Fibroblast of mammary gland (primary cell): ENCODE measurements at regions not wholly inside any gene's neighbourhood (a gene's known extent, or its start where the extent isn't known, plus 50 kb on each side); places are given as distances from the start of the nearest gene placed in this dataset.

Source experiments
- DNase-seq: peaks from one replicate; pipeline ENCODE4 v3.0.0-alpha.2; 2010; ENCODE audit warnings: low read depth
- H3K4me3 ChIP-seq: 2 replicates; pipeline ENCODE4 v1.5.1; 2011; ENCODE audit warnings: low read depth, mild to moderate bottlenecking, low read length, moderate library complexity; ENCODE audit not compliant: control insufficient read depth
- TF ChIP-seq, protein P1 (sequence below): conservative IDR thresholded peaks from 2 replicates; pipeline ENCODE4 v1.5.1; 2011; ENCODE audit warnings: low read depth, low read length, inconsistent platforms; ENCODE audit not compliant: control insufficient read depth, insufficient read depth

- no peak overlapping the region for H3K4me3 ChIP-seq
- TF ChIP-seq, protein P1, sequence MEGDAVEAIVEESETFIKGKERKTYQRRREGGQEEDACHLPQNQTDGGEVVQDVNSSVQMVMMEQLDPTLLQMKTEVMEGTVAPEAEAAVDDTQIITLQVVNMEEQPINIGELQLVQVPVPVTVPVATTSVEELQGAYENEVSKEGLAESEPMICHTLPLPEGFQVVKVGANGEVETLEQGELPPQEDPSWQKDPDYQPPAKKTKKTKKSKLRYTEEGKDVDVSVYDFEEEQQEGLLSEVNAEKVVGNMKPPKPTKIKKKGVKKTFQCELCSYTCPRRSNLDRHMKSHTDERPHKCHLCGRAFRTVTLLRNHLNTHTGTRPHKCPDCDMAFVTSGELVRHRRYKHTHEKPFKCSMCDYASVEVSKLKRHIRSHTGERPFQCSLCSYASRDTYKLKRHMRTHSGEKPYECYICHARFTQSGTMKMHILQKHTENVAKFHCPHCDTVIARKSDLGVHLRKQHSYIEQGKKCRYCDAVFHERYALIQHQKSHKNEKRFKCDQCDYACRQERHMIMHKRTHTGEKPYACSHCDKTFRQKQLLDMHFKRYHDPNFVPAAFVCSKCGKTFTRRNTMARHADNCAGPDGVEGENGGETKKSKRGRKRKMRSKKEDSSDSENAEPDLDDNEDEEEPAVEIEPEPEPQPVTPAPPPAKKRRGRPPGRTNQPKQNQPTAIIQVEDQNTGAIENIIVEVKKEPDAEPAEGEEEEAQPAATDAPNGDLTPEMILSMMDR, result no peak
- no peak for DNase-seq
Observed at GRCh38 chrX:140933874-140934655, 68.3 kb upstream of the SPANXB1 start.

DNA sequence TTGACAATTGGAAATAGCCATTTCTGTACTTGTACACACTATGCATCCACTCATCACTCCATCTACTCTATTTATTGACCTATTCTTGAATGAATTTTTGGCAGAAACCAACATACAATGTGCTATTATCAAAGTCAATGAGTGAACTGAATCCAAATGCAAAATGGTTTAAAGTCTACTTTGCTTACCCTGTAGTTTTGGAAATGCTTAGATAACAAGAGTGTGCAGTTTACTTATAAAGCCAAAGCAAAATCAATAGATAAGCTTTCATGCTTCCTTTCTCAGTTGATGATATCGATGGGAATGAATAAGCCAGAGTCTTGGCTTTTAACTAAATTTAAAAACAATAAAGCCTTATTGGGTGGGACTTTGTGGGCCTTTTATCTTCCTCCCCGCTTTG, 58.9 kb upstream of the SPANXB1 start:
- DNase-seq, result no peak
- H3K4me3 ChIP-seq, result no peak overlapping the region
- TF ChIP-seq, protein P1, result no peak

DNA sequence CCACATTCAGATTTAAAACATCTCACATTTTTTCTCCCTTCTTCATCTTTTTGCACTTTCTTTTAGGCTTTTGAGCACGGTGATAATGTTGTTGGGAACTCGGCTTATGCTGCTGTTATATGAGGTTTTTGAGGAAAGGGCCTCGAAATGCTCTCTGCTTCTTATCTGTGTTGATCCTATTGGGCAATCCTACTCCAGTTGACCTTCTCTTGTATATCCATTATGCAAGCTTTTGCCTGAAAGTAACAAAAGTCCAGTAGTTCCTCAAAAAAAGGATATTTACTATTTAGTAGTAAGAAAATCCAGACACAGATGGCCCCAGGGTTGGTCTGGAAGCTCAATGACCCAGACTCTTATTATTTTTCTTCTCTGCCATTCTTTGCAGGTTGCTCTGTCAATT, 57.7 kb upstream of the SPANXB1 start:
- no peak for DNase-seq
- TF ChIP-seq, protein P1, result no peak
- no peak overlapping the region for H3K4me3 ChIP-seq

GRCh38 chrX:140948827-140949226, 53.6 kb upstream of the SPANXB1 start:
- H3K4me3 ChIP-seq, result no peak overlapping the region
- TF ChIP-seq, protein P1, result no peak
- DNase-seq, result no peak

GRCh38 chrX:140949233-140949632, 53.2 kb upstream of the SPANXB1 start:
- peak; percentile 26 for DNase-seq
- TF ChIP-seq, protein P1, result no peak
- H3K4me3 ChIP-seq, result no peak overlapping the region
